WTC11 (cell line): ENCODE measurements at regions not wholly inside any gene's neighbourhood (a gene's known extent, or its start where the extent isn't known, plus 50 kb on each side); places are given as distances from the start of the nearest gene placed in this dataset.

ENCODE experiments used
- ATAC-seq: fragments of 200-7000 bp; cut with Tn5 transposase; 2 replicates; pipeline ENCODE4 v1.10.0; 2021; ENCODE audit warnings: mild to moderate bottlenecking, moderate library complexity
- CTCF ChIA-PET: fragments of 300-600 bp; sonication (Branson Sonifier 250); formaldehyde crosslinking; loops from one replicate; lab custom pipeline; 2021; ENCODE audit warnings: antibody characterized with exemption; lab: Charles Lee
- POLR2A ChIA-PET: fragments of 350-600 bp; sonication (Branson Sonifier 250); formaldehyde crosslinking; loops from one replicate; lab custom pipeline; 2021; ENCODE audit warnings: antibody characterized with exemption; lab: Charles Lee
- DNase-seq: peaks from one replicate; pipeline ENCODE4 v3.0.0; 2021; ENCODE audit warnings: low spot score
- H3K27ac Mint-ChIP-seq: 2 replicates; pipeline ENCODE4 v1.8.0; 2021; ENCODE audit warnings: mixed read lengths
- H3K27me3 Mint-ChIP-seq: 2 replicates; pipeline ENCODE4 v1.8.0; 2021; ENCODE audit warnings: low read depth, mild to moderate bottlenecking, moderate library complexity, mixed read lengths
- H3K36me3 Mint-ChIP-seq: 2 replicates; pipeline ENCODE4 v1.8.0; 2021; ENCODE audit warnings: mixed read lengths
- H3K4me1 Mint-ChIP-seq: 2 replicates; pipeline ENCODE4 v1.8.0; 2022; ENCODE audit warnings: mixed read lengths
- H3K4me3 Mint-ChIP-seq: 2 replicates; pipeline ENCODE4 v1.8.0; 2021; ENCODE audit warnings: mild to moderate bottlenecking, moderate library complexity, mixed read lengths
- H3K9me3 Mint-ChIP-seq: 2 replicates; pipeline ENCODE4 v1.8.0; 2021; ENCODE audit warnings: mixed read lengths
- ATF2 ChIP-seq: sonication (generic); formaldehyde crosslinking; IDR thresholded peaks from 2 replicates; pipeline ENCODE4 v1.8.1; 2022; ENCODE audit warnings: low read depth, missing genetic modification reagents, borderline replicate concordance
- ELF4 ChIP-seq: sonication (generic); formaldehyde crosslinking; IDR thresholded peaks from 2 replicates; pipeline ENCODE4 v1.8.1; 2022; ENCODE audit warnings: low read depth, mild to moderate bottlenecking, moderate library complexity, missing genetic modification reagents
- EMX1 ChIP-seq: fragments of 250-450 bp; sonication (Bioruptor Pico); IDR thresholded peaks from 2 replicates; pipeline ENCODE4 v1.8.0; 2021; ENCODE audit warnings: mild to moderate bottlenecking
- FOXP1 ChIP-seq: sonication (generic); formaldehyde crosslinking; IDR thresholded peaks from 2 replicates; pipeline ENCODE4 v1.8.0; 2022; ENCODE audit warnings: missing genetic modification reagents, mild to moderate bottlenecking, moderate library complexity, borderline replicate concordance
- HMGA2 ChIP-seq: fragments of 250-450 bp; sonication (Bioruptor Pico); IDR thresholded peaks from 2 replicates; pipeline ENCODE4 v1.4.0; 2021; ENCODE audit warnings: mild to moderate bottlenecking, moderate library complexity
- MAX ChIP-seq: sonication (generic); formaldehyde crosslinking; IDR thresholded peaks from 2 replicates; pipeline ENCODE4 v1.8.0; 2022; ENCODE audit warnings: mild to moderate bottlenecking, missing genetic modification reagents
- NFE2L1 ChIP-seq: sonication (generic); formaldehyde crosslinking; IDR thresholded peaks from 2 replicates; pipeline ENCODE4 v1.8.1; 2023; ENCODE audit warnings: missing genetic modification reagents
- OVOL2 ChIP-seq: fragments of 250-450 bp; sonication (Bioruptor Pico); IDR thresholded peaks from 2 replicates; pipeline ENCODE4 v1.9.0; 2021; ENCODE audit warnings: mild to moderate bottlenecking, borderline replicate concordance
- PREB ChIP-seq: sonication (generic); formaldehyde crosslinking; IDR thresholded peaks from 2 replicates; pipeline ENCODE4 v1.8.1; 2022; ENCODE audit warnings: mild to moderate bottlenecking, missing genetic modification reagents, moderate library complexity, borderline replicate concordance
- SMAD3 ChIP-seq: sonication (generic); formaldehyde crosslinking; IDR thresholded peaks from 2 replicates; pipeline ENCODE4 v1.8.0; 2022; ENCODE audit warnings: missing genetic modification reagents, mild to moderate bottlenecking, borderline replicate concordance
- SP1 ChIP-seq: sonication (generic); formaldehyde crosslinking; conservative IDR thresholded peaks from 2 replicates; pipeline ENCODE4 v1.8.1; 2022; ENCODE audit warnings: missing genetic modification reagents
- USF1 ChIP-seq: sonication (generic); formaldehyde crosslinking; IDR thresholded peaks from 2 replicates; pipeline ENCODE4 v1.8.0; 2022; ENCODE audit warnings: mild to moderate bottlenecking, missing genetic modification reagents
- USF2 ChIP-seq: sonication (generic); formaldehyde crosslinking; IDR thresholded peaks from 2 replicates; pipeline ENCODE4 v1.8.1; 2023; ENCODE audit warnings: mild to moderate bottlenecking, missing genetic modification reagents, moderate library complexity
- ZNF121 ChIP-seq: sonication (generic); formaldehyde crosslinking; IDR thresholded peaks from 2 replicates; pipeline ENCODE4 v1.8.0; 2023; ENCODE audit warnings: missing genetic modification reagents
- ZNF138 ChIP-seq: sonication (generic); formaldehyde crosslinking; conservative IDR thresholded peaks from 2 replicates; pipeline ENCODE4 v1.8.1; 2022; ENCODE audit warnings: mild to moderate bottlenecking, moderate library complexity, missing genetic modification reagents
- ZNF425 ChIP-seq: fragments of 250-450 bp; sonication (Bioruptor Pico); conservative IDR thresholded peaks from 2 replicates; pipeline ENCODE4 v1.9.0; 2021; ENCODE audit warnings: mild to moderate bottlenecking
- TF ChIP-seq, protein P1 (sequence below): fragments of 200-600 bp; IDR thresholded peaks from 2 replicates; pipeline ENCODE4 v1.8.0; 2022; ENCODE audit warnings: antibody characterized with exemption

DNA sequence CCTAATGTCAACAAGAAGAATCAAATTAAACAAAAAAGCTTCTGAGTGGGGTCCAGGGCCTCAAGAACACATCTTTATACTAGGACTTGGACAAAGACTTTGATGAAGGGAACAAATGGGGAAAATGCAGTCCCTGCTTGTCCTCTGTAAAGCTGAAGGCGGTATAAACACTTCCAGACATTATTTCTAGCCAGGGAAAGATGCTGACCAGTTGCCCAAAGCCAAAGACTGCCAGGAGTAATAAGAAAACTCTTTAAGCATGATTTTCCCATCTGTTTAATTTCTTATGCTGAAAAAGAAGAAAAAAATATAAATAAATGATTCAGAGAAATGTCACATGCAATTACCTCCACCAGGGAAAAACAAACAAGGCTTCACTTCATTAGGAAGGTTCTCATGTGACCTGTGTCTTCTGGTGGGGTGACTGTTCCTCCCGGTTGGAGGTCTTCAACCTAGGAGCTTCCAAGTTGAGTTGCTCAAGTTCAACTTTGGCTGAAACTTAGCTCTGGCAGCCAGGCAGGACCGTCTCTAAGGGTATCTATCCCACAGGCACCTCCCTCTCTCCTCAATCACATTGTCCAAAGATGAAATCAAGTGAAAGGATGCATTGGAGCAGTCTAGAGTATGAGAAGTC, 65.2 kb upstream of the KCNE2 start (continued):
- no peak for TF ChIP-seq PREB (CRISPR knock-in tag)
- TF ChIP-seq ZNF425, result no peak
- no peak for TF ChIP-seq FOXP1 (CRISPR knock-in tag)
- no peak for TF ChIP-seq ATF2 (CRISPR knock-in tag)
- TF ChIP-seq ZNF138 (CRISPR knock-in tag), result no peak
- no peak for TF ChIP-seq ZNF121
- no peak for TF ChIP-seq HMGA2 (CRISPR knock-in tag)

DNA sequence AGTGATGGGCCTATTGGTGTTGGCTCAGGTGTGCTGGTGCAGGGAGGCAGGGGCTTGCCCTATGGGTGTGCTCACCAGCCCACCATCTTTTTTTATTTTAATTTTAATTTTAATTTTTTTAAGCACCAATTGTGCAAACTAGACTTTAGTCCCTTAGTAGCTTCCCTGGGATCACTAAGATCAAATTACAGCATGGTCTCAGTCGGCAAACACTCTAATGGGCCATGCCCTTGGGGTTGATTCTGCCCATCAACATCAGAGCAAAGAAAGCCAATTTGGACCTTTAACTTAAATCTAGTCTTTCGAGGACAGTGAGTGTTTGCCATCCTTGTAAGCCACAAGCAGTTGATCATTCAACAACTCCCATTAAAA, 64.7 kb upstream of the KCNE2 start:
- Mint-ChIP-seq H3K4me1 (no peaks in the 10 kb centered on the region), H3K27ac (no peak overlapping the region), H3K36me3 (no peaks in the 10 kb centered on the region), H3K4me3 (no peak overlapping the region), H3K9me3 (peaks cover 18% of the 10 kb centered on the region), H3K27me3 (no peaks in the 10 kb centered on the region; the same call in 1 of the 2 replicates)
- no peak for ATAC-seq
- TF ChIP-seq NFE2L1 (CRISPR knock-in tag) (no peak), USF1 (no peak)
- POLR2A ChIA-PET, result no interaction called here
- no peak for DNase-seq
- CTCF ChIA-PET, result no interaction called here

DNA sequence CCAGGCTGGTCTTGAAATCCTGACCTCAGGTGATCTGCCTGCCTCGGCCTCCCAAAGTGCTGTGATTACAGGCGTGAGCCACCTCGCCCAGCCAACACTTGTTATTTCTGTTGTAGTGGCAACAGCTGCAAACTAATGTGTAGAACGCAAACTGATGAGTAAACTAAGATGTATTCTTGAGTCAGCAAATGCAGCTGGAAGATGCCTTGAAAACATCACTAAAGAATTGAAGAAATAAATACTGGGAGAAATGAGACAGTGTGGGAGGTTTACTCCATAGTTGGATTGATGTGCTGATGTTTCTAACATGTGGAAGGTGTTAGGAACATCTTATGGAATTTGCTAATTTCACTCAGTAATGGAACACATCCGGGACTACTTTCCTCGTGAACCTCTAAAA, 61.3 kb upstream of the KCNE2 start:
- no peak for ATAC-seq
- ChIA-PET CTCF (no interaction called here), POLR2A (no interaction called here)
- TF ChIP-seq ELF4 (CRISPR knock-in tag) (no peak), HMGA2 (CRISPR knock-in tag) (no peak), OVOL2 (CRISPR knock-in tag) (no peak), SP1 (CRISPR knock-in tag) (no peak), USF2 (CRISPR knock-in tag) (no peak), ZNF425 (no peak), EMX1 (CRISPR knock-in tag) (no peak), SMAD3 (CRISPR knock-in tag) (no peak), MAX (no peak)
- TF ChIP-seq, protein P1, sequence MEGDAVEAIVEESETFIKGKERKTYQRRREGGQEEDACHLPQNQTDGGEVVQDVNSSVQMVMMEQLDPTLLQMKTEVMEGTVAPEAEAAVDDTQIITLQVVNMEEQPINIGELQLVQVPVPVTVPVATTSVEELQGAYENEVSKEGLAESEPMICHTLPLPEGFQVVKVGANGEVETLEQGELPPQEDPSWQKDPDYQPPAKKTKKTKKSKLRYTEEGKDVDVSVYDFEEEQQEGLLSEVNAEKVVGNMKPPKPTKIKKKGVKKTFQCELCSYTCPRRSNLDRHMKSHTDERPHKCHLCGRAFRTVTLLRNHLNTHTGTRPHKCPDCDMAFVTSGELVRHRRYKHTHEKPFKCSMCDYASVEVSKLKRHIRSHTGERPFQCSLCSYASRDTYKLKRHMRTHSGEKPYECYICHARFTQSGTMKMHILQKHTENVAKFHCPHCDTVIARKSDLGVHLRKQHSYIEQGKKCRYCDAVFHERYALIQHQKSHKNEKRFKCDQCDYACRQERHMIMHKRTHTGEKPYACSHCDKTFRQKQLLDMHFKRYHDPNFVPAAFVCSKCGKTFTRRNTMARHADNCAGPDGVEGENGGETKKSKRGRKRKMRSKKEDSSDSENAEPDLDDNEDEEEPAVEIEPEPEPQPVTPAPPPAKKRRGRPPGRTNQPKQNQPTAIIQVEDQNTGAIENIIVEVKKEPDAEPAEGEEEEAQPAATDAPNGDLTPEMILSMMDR, result no peak
- H3K27ac Mint-ChIP-seq, result no peak overlapping the region
- H3K36me3 Mint-ChIP-seq, result no peaks in the 10 kb centered on the region
- no peak for DNase-seq
- H3K9me3 Mint-ChIP-seq, result peaks cover 18% of the 10 kb centered on the region
- H3K4me3 Mint-ChIP-seq, result no peak overlapping the region
- no peaks in the 10 kb centered on the region for H3K4me1 Mint-ChIP-seq
- H3K27me3 Mint-ChIP-seq, result no peaks in the 10 kb centered on the region; the same call in 1 of the 2 replicates
